ENCODE measurements at regions not wholly inside any gene's neighbourhood (a gene's known extent, or its start where the extent isn't known, plus 50 kb on each side); places are given as distances from the start of the nearest gene placed in this dataset.
A peak's percentile ranks its signal among the peaks of the same experiment; 100 is the strongest.

- no peaks in the 10 kb centered on the region for H3K36me3 ChIP-seq (ENCODE audit: control insufficient read depth, insufficient read depth, low read length)
- intact Hi-C loops (cut with micrococcal nuclease; ENCODE audit: unreplicated experiment) (no loop called here), in situ Hi-C loops (cut with HindIII; ENCODE audit: low pct_unique_long_range_greater_than_20kb, low sequenced_read_pairs) (no loop called here)
- BruUV-seq (replicated peaks) = no TSS peak
- H3K9me3 ChIP-seq (ENCODE audit: control insufficient read depth, insufficient read depth, low read depth, low read length) = no peaks in the 10 kb centered on the region
- H3K27ac ChIP-seq (ENCODE audit: low read length) = no peak overlapping the region
- CTCF ChIA-PET = no interaction called here
- ATAC-seq (no peak), DNase-seq (ENCODE audit: low read depth, low spot score) (no peak)
- TF ChIP-seq TCF7L2 (IDR thresholded peaks at IDR 0.05; ENCODE audit: low read depth, low read length) (no peak), REST (IDR thresholded peaks at IDR 0.05; ENCODE audit: insufficient read depth in 1 of 2, low read depth in 2 of 2, low read length in 1 of 2) (no peak), SIN3A (IDR thresholded peaks at IDR 0.05; ENCODE audit: borderline replicate concordance, insufficient read depth, low read depth, low read length) (no peak)
- POLR2A ChIA-PET = no interaction called here
- no peaks in the 10 kb centered on the region for H3K4me1 ChIP-seq (ENCODE audit: control insufficient read depth, insufficient read depth, low read length)
- no peak overlapping the region for H3K4me3 ChIP-seq (ENCODE audit: low read depth in 2 of 2, low read length in 2 of 2)
- no peaks in the 10 kb centered on the region for H3K27me3 ChIP-seq (ENCODE audit: control insufficient read depth, insufficient read depth, low read length)
Observed at GRCh38 chr9:17083258-17083657, 51.6 kb upstream of the CNTLN start.

GRCh38 chr9:17082343-17083064 is 52.3 kb upstream of the CNTLN start:
- BruUV-seq (replicated peaks) = no TSS peak
- CTCF ChIA-PET = no interaction called here
- no peaks in the 10 kb centered on the region for H3K27me3 ChIP-seq (ENCODE audit: control insufficient read depth, insufficient read depth, low read length)
- DNase-seq (ENCODE audit: low read depth, low spot score) (no peak), ATAC-seq (peak; percentile 68)
- no peak for TF ChIP-seq SIN3A (IDR thresholded peaks at IDR 0.05; ENCODE audit: borderline replicate concordance, insufficient read depth, low read depth, low read length)
- TF ChIP-seq, protein P1, sequence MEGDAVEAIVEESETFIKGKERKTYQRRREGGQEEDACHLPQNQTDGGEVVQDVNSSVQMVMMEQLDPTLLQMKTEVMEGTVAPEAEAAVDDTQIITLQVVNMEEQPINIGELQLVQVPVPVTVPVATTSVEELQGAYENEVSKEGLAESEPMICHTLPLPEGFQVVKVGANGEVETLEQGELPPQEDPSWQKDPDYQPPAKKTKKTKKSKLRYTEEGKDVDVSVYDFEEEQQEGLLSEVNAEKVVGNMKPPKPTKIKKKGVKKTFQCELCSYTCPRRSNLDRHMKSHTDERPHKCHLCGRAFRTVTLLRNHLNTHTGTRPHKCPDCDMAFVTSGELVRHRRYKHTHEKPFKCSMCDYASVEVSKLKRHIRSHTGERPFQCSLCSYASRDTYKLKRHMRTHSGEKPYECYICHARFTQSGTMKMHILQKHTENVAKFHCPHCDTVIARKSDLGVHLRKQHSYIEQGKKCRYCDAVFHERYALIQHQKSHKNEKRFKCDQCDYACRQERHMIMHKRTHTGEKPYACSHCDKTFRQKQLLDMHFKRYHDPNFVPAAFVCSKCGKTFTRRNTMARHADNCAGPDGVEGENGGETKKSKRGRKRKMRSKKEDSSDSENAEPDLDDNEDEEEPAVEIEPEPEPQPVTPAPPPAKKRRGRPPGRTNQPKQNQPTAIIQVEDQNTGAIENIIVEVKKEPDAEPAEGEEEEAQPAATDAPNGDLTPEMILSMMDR (IDR thresholded peaks at IDR 0.05) = no peak
- no peak for TF ChIP-seq TCF7L2 (IDR thresholded peaks at IDR 0.05; ENCODE audit: low read depth, low read length)
- TF ChIP-seq POLR2AphosphoS5 (IDR thresholded peaks at IDR 0.05; ENCODE audit: low read depth, low read length) = no peak
- TF ChIP-seq REST (IDR thresholded peaks at IDR 0.05; ENCODE audit: insufficient read depth in 1 of 2, low read depth in 2 of 2, low read length in 1 of 2) = no peak
- H3K27ac ChIP-seq (ENCODE audit: low read length) = no peak overlapping the region
- H3K4me1 ChIP-seq (ENCODE audit: control insufficient read depth, insufficient read depth, low read length) = no peaks in the 10 kb centered on the region
- intact Hi-C loops (cut with micrococcal nuclease; ENCODE audit: unreplicated experiment) (no loop called here), in situ Hi-C loops (cut with HindIII; ENCODE audit: low pct_unique_long_range_greater_than_20kb, low sequenced_read_pairs) (no loop called here)
- H3K4me3 ChIP-seq (ENCODE audit: low read depth in 2 of 2, low read length in 2 of 2) = no peak overlapping the region
- H3K36me3 ChIP-seq (ENCODE audit: control insufficient read depth, insufficient read depth, low read length) = no peaks in the 10 kb centered on the region
- no peaks in the 10 kb centered on the region for H3K9me3 ChIP-seq (ENCODE audit: control insufficient read depth, insufficient read depth, low read depth, low read length)
- POLR2A ChIA-PET = no interaction called here
